ENCODE measurements at regions not wholly inside any gene's neighbourhood (a gene's known extent, or its start where the extent isn't known, plus 50 kb on each side); places are given as distances from the start of the nearest gene placed in this dataset.
A peak's percentile ranks its signal among the peaks of the same experiment; 100 is the strongest.

- DNase-seq: no peak
These were observed 108.7 kb upstream of the TTC29 start for GRCh38 chr4:147054228-147054872.

- DNase-seq: peak in 2 of 4 experiments; percentile 2 to 19
These were observed 111.4 kb upstream of the TTC29 start for GRCh38 chr4:147056940-147057610.

- DNase-seq: peak in 3 of 4 experiments; percentile 21 to 53 (median 26)
These were observed 112.0 kb upstream of the TTC29 start for GRCh38 chr4:147057611-147058190.

GRCh38 chr4:147059064-147059731, 113.5 kb upstream of the TTC29 start:
- peak in 2 of 4 experiments; percentile 7 to 16 for DNase-seq

GRCh38 chr4:147060151-147060931, 114.7 kb upstream of the TTC29 start:
- DNase-seq: no peak

- DNase-seq: no peak
These were observed 119.2 kb upstream of the TTC29 start for GRCh38 chr4:147064856-147065255.

GRCh38 chr4:147068564-147068963, 122.9 kb upstream of the TTC29 start:
- DNase-seq: no peak

GRCh38 chr4:147071209-147071740, 125.6 kb upstream of the TTC29 start:
- no peak for DNase-seq

GRCh38 chr4:147076179-147076578, 130.5 kb upstream of the TTC29 start:
- DNase-seq: no peak

- DNase-seq: no peak
These were observed 131.1 kb upstream of the TTC29 start for GRCh38 chr4:147076728-147077127.

GRCh38 chr4:147078362-147078761, 132.7 kb upstream of the TTC29 start:
- no peak for DNase-seq

GRCh38 chr4:147078875-147079658, 133.4 kb upstream of the TTC29 start:
- no peak for DNase-seq

GRCh38 chr4:147084861-147085260, 139.2 kb upstream of the TTC29 start:
- no peak for DNase-seq

GRCh38 chr4:147085781-147086180, 140.1 kb upstream of the TTC29 start:
- DNase-seq: no peak

- no peak for DNase-seq
These were observed 142.5 kb upstream of the TTC29 start for GRCh38 chr4:147088146-147088545.

GRCh38 chr4:147090486-147090885, 144.8 kb upstream of the TTC29 start:
- DNase-seq: no peak

GRCh38 chr4:147093206-147093605, 147.5 kb upstream of the TTC29 start:
- DNase-seq: no peak

- no peak for DNase-seq
These were observed 148.6 kb upstream of the TTC29 start for GRCh38 chr4:147094238-147094637.

- peak; percentile 6 to 80 (median 31) for DNase-seq
These were observed 151.3 kb upstream of the TTC29 start for GRCh38 chr4:147096667-147097604.

GRCh38 chr4:147101678-147102077, 156.0 kb upstream of the TTC29 start:
- DNase-seq: no peak

Data from suppressor macrophage (primary cell).